Activated CD4-positive, alpha-beta T cell treated with anti-CD3 and anti-CD28 coated beads for 1 hour (primary cell): ENCODE measurements at regions not wholly inside any gene's neighbourhood (a gene's known extent, or its start where the extent isn't known, plus 50 kb on each side); places are given as distances from the start of the nearest gene placed in this dataset.
"Not testable (repeated sequence)": the region's sequence is repeated elsewhere in the genome, so short reads cannot be mapped to it uniquely, and the experiment has no call there.

Experiments used
- DNase-seq: peaks from one replicate; pipeline ENCODE4 v3.0.0-alpha.2; 2020

DNA sequence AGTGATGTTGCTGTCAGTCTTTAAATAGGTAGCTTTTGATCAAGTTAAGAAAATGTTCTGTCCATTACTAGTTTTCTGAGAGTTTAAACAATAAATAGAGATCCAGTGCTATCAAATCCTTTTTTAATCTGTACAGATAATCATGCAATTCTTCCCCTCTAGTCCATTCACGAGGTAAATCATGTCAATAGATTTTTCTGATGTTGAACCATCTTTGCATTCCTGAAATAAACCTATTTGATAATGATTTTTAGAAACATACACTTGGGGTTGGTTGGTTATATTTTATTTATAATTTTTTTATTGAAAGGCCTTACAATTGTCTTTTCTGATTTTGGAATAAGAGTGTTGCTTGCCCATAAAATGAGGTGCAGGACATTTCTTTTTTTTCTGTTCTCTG lies 95.0 kb downstream of the FAM53A start:
- DNase-seq = no peak

DNA sequence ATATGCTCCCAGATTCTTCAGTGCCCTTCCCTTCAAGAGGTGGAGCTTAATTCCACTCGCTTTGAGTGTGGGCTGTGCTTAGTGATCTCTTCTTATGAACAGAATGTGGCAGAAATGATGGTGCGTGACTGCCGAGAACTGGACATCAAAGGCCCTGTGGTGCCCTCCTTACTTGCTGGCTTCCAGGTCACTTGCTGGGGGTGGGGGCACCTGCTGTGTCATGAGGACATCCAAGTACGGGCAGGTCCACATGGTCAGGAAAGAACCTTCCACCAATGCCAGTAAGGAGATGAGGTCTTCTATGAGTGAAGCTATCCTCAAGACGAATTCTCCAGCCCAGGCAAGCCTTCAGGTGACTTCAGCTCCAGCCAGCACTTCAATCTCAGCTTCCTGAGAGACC lies 95.8 kb downstream of the FAM53A start:
- no peak for DNase-seq

DNA sequence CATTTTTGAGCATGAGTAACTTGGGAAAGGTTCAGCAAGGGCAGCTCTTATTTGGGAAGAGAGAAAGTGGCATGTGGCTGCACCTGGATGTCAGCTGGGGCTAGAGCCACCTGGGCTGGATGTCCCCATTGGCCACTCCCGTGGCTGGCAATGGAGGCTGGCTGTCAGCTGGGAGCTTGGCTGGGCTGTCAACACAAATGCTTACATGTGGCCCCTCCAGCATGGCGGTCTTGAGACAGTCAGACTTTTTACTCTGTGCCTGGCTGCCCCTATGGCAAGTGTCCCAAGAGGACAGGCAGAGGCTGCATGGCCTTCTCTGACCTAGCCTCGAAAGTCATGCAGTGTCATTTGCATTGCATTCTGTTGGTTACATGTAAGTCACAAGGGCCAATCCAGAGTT lies 99.6 kb downstream of the FAM53A start:
- DNase-seq = no peak

DNA sequence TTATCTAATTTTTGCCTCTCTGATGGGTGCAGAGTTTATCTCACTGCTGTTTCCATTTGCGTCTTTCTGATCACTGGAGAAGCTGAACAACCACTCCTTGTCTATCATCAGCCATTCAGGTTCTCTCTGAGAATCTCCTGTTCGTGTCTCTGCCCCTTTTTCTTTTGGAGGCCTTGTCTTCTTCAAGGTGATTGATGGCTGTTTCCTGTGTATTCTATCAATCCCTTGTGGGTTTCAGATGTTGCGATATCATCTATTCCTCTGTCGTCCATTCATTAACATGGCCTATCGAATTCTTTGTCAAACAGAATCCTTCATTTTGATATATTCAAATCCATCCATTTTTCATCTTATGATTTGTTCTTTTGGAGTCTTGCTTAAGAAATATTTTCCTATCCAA lies 100.3 kb downstream of the FAM53A start:
- DNase-seq = no peak

DNA sequence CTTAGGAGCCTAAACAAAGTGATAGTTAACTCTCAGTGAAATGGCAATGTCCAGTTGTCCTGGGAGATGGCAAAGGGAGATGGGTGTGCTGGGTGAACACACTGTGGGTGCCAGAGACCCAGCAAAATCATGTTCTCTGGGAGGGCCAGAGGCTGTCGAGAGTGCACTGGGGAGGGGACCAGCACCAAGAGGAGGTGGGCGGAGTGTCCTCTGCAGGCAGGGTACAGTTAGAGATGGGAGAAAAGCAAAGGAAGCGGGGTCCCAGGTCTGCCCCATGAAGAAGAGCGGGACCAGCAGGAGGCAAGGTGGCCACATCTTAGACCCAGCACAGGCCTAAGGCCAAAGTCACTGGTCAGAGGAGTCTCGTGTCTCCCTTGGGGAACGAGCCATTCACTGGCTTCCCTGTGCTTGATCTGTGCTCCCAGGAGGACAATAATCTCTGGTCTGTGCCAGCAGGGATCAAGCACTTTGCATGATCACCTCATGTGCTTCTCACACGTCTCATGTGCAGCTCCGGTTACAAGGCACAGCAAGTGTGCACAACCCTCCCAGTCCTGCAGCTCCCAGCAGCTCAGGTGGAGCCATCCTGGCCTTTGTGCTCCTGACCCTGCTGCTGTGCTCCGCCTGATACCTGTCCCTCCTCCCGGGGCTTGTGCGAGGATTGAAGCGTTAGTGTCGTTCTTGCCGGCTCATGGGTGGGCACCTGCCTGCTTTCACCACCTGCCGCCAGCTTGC lies 100.9 kb downstream of the FAM53A start:
- DNase-seq = no peak

DNA sequence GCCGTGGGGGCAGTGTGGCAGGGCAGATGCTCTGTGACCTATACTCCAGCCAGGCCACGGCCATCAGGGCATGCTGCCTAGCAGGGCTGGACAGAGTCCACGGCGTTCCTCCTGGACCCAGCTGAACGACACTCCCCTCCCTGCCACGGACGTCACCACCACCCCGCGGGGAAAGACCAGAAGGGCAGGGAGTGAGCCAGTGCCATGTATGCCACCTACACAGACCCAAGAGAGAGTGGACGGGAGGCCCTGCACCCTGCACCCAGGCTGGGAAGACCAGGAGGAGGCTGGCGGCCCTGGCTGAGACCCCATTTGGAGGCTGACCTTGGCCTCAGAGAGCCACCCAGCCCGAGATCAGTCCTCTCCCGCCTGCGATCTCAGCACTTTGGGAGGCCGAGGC lies 101.9 kb downstream of the FAM53A start:
- no peak for DNase-seq

DNA sequence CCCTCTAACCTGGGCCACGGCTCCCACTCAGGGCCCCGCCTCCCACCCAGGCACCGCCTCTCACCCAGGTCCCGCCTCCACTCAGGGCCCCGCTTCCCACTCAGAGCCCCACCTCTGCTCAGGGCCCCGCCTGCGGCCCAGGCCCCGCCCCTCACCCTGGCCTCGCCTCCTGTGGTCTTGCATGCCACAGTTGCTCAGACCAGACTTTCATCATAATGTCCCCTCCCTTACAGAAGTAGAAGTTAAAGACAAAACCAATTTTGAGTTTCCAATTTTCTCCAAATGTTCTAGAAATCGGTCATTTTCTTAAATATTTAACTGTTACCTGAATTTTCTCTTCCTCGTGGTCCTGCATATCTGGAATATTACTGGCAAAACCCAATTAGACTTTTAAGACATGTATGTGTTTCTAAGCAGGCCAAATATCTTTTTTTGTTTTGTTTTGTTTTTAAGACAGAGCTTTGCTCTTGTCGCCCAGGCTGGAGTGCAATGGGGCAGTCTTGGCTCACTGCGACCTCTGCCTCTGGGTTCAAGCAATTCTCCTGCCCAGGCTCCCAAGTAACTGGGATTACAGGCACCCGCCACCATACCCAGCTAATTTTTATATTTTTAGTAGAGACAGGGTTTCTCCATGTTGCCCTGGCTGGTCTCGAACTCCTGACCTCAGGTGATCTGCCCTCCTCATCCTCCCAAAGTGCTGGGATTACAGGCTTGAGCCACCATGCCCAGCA lies 102.8 kb downstream of the FAM53A start:
- peak; percentile 79 for DNase-seq

DNA sequence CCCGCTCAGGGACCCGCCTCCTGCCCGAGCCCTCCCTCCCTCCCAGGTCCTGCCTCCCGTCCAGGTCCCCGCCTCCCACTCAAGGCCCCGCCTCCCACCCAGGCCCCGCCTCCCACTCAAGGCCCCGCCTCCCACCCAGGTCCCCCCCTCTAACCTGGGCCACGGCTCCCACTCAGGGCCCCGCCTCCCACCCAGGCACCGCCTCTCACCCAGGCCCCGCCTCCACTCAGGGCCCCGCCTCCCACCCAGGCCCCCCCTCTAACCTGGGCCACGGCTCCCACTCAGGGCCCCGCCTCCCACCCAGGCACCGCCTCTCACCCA lies 103.5 kb downstream of the FAM53A start:
- not testable (repeated sequence) for DNase-seq

DNA sequence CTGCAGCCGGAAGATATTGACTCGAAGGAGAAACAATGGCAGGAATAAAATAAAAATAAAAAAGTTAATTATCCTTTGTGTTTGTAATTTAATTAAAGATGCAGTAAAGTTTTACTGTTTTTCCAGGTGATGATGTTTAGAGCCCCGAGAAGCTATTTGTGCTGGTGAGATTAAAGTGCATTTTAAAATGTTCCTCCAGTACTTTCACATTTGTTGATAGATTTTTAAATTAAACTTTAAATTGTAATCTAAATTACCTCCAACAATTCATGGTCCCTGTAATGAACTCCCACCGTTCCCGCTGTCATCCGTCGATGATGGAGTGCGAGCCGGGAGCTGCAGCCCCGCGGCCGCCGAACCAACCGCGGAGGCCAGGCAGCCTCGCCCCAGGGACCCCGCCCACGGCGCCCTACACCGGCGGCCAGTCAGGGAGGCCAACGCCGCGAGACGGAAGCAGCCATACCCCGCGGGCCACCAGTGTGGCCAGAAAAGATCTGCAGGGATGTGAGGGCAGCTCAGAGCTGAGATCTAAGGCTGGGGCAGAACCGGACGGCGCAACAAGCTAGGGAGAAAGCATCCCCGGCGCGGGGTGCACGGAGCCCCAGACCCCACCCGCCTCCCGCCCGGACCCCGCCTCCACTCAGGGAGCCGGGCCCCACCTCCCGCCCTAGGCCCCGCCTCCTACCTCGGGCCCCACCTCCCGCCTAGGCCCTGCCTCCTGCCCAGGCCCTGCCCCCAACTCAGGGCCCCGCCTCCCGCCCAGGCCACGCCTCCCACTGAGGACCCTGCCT lies 104.0 kb downstream of the FAM53A start:
- peak; percentile 89 for DNase-seq

DNA sequence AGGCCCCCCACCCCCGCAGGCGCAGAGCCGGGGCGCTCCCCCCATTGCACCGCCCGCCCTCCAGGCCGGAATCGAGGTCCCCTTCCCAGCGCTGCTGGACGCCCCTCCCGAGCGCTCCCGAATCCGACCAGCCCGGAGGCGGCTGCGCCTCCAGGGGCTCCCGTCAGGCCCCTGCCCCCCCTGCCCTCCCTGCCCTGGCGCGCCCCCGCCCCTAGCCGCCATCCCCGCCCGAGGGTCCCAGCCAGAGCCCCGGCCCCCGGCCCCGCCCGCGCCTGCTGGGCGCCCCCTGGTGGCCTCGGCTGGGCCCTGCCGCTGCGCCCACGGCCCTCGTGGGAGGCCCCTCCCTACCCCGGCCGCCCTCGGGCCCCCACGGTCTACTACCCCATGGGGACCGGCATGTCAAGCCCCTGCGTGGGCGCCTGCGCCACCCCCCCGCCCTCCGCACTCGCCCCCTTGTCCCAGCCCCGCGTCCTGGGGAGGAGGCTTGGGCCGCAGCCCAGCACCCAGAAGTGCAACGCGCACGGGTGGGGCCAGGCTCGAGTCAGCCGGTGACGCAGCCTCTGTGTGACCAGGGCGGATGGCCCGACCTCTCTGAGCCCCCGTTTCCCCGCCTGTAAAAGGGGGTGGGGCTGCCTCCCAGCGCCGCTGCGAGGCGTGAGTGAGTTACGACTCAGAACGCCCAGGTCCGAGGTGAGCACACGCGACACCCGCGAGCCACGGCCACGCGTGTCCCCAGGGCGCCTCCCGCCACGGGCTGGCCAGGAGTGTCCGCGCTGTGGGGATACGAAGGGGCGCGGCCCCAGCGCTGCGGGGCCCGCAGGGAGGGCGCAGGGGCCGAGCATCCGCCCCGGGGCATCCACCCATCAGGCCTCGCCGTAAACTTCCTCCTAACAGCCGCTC lies 104.9 kb downstream of the FAM53A start:
- peak; percentile 55 for DNase-seq

DNA sequence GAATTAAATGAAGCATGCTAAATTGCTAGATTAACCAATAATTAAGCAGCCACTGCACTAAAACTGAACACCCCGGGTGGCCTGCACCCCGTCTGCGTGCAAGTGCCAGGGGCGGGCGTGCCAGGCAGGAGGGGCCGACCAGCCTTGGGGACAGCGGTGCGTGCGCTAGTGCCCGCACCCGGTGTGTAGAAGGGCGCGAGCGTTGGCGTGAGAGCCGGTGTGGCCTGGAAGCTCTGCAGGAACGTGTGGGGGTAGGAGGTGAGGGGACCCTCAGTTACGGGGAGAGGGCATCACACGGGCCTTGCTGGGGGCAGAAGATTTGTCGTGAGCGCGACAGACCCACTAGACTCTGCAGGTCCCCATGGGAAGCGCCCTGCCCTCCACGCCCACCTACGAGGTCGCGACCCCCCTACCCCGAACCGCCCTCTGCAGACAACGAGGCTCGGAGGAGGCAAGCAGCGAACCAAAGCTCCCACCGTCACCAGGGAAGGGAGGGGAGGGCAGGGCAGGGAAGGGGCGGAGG lies 105.8 kb downstream of the FAM53A start:
- DNase-seq = no peak

DNA sequence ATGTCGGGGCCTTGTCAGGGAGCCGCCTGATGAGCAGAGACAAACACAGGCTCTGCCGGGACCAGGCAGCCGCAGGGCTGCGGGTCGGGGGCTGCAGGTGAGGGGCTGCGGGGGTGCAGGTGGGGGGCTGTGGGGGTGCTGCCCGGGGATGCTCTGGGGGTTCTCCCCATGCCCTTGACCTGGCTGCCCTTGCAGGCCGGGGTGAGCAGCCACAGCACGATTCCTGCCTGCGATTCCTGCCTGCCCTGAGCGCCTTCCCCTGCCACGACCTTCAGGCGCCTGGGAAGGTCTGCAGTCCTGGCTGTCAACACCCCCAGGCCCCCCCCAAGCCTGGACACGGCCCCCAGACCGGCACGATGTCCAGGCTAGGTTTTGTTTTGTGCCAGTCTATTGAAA lies 106.3 kb downstream of the FAM53A start:
- DNase-seq = no peak

DNA sequence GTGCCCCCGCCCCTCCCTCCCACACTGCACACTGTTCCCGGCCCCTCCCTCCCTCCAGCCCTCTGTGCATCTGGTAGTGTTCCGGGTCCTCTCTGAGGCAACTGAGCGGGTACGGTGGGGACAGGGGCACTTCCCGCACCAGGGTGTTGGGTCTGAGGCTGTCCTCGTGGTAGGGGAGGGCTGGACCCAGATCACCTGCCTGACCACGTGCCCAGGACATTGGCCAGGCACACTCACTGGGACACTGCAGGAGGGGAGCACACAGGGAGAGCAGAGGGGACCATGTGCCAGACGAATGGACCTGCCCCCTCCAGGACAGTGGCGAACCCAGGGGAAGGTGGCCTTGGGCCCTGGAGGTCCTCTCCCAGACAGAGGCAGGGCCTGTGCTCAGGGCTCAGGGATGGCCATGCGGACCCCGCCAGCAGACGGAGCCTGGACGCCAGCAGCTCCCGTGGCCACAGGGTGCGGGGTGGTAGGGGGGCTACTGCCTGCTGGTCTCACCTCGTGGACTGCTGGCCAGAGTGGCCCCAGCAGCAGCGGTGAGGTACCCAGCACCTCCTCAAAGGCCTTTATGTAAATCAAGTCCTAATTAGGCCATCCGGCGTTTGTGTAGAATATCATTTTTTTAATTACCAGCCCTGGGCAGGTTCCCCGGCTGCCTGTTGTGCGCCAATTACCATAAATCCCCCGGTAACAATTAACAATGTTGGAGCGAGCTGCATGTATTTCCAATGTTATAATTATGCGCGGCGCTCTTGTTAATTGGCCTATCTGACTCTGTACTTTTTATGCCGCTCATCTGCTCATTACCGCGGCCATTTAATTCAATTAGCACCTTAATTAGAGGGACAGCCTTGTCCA lies 106.9 kb downstream of the FAM53A start:
- no peak for DNase-seq

DNA sequence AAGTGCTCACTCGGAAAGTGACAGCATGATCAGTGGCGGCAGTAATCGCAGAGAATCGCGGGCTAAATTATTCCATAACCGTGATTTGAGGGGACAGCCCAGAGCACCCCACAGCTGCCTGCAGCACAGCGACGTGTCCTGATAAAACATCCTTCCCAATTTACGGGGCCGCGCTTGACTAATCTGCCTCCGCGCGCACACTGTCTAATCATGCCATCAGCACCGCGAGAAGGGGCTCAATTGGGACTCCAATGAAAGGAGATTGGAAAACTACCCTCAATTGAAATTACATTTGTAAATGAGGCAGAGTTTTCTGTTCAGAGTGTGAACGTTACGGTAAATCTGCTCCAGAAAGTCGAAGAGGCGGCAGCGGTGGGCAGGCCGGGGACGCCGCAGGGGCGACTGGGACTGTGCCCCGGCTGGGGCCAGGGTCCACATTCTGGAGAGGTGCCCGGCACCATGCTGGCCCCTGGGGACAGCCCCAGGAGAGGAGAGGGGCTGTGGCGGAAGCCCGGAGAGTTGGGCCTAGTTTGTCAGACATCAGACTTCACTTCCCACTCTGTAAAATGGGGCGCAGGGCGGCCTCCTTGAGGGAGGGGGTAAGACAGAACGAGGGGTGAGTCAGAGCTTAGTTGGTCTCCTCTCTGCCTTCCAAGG lies 107.7 kb downstream of the FAM53A start:
- no peak for DNase-seq

DNA sequence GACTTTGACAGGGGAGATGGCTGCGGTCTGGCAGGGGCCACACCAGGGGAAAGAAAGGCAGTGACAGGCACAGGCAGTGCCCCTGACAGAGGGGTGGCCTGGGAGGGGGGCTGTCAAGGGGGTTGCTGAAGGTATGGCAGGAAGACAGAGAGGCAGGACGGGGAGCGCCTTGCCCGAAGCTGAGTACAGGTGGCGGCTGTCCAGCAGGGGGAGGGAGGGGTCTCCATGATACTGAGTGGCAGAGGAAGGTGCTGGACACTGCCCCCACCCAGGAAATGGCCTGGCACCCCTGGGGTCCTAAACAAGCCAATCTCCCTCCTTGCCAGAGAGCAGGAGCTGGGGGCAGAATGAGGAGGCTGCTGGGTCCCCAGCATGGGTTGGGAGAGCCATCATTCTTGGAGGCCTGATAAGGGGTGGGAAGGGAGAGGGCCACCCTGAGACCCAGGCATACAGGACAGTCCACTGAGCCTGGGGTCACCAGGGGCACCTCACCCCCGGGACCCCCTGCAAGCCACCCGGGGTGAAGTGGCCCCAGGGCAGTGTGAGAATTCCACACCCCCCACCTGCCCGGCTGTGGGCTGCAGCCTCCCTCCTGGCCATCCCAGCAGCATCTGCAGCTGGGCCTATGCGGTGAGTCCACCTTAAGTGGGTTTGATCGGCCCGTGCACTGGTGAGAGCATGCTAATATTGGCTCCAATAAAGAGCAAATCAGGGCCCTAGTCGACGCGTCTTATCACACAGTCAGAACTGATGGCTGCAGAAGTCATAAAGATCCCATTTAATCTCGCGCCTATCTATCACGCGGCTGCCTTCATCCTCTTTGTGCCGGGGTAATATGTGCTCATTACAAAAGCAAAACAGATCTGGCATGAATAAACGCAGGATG lies 108.5 kb downstream of the FAM53A start:
- DNase-seq = no peak

DNA sequence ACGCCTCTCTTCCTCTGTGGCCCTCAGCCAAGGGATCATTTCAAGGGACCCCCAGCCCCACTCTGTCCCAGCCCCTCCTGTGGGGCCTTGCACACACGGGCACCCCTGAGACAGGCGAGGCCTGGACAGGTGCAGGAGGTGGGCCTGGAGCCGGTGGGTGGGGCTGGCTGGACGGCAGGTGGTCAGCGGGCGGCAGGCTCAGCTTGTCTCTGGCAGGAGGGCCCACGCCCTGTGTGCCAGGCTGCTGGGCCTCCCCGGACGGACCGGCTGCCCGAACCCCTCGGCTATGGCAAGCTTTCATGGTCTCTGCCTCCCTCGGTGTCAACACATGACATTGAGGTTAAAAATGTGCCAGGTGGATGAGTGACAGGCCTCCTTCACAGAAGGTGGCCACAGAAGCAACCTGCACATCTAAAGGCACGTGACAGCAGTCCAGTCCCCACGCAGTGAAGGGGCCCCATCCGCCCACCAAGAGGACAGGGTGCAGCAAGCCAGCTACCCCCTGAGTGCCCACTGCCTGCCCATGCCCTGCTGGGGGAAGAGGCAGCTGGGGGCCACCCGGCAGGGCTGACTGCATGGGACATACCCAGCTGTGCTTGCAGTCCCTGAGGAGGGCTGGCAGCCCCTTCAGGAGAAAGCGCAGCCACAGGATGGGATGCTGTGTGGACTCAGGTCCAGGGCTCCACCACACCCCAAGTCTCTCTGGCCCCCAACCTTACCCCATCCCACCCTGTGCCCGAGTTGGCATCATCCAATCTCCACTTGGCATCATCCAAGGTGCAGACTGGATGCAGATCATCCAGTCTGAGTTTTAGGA lies 109.3 kb downstream of the FAM53A start:
- DNase-seq = no peak

DNA sequence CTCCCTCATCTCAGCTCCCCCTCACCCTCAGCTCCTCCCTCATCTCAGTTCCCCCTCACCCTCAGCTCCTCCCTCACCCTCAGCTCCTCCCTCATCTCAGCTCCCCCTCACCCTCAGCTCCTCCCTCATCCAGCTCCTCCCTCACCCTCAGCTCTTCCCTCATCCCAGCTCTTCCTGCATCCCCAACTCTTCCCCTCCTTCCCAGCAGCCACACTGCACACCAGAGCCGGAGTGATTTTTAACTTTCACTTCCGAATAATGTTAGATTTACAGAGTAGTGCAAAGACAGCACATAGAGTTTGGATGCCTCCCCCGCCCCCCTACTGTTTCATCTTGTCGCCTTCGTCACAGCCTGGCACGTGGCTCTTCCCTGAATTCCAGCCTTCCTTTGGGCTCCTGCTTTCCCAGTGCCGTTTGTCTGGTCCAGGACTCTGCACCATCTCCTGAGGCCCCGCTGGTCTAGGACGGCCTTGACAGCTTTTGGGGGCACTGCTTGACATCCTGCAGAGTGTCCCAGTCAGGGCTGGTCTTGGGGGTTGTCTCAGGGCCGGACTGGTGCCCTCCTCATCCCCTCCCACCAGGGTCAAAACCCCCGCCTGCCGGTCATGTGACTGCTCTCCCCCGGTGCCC lies 110.2 kb downstream of the FAM53A start:
- DNase-seq = no peak

DNA sequence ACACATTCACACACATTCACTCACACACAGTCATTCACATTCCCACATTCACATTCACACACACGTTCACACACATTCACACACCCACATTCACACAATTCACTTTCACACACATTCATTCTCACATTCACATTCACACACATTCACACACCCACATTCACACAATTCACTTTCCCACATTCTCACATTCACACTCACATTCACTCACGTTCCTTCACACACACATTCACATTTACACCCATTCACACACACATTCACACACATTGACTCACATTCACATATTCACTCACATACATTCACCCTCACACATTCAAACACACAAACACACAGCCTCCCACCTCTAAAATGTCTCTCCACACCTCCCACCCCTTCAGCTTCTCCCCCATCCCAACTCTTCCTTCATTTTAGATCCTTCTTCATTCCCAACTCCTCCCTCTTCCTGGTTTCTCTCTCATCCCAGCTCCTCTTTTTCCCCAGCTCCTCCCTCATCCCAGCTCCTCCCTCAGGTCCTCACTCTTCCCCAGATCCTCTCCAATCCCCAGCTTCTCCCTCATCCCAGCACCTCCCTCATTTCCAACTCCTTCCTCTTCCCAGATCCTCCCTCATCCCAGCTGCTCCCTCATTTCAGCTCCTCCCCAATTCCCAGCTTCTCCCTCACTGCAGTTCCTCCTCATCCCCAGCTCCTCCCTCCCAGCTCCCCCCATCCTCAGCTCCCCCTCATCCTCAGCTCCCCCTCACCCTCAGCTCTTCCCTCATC lies 111.0 kb downstream of the FAM53A start:
- DNase-seq = no peak
